ENCODE measurements at regions not wholly inside any gene's neighbourhood (a gene's known extent, or its start where the extent isn't known, plus 50 kb on each side); places are given as distances from the start of the nearest gene placed in this dataset.
A peak's percentile ranks its signal among the peaks of the same experiment; 100 is the strongest.

DNA sequence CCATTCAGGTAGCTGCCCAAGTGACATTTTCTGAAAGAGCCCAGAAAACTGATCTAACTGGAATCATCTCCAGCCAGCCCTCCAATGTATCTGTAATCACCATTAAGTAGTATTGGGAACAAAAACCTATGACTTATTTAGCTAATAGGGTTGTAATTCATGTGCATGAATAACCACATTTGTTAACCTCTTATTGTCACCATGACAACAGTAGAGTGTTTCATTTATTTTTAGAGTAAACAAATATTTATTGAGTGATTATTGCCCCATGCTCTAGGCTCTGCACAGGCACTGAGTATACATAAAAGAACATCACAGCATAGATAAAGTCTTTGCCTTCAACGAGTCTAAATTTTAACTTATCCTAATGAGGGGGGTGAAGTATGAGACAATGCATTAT is 265.4 kb upstream of the UBE2E3 start:
- Histone ChIP-seq H3K36me3 (replicated peaks in 1 of 2; ENCODE audit: insufficient read depth in 1 of 2, low read depth in 2 of 2) (no peaks in the 10 kb centered on the region), H3K4me3 (no peak overlapping the region), H3K9me3 (no peaks in the 10 kb centered on the region), H3K27me3 (no peaks in the 10 kb centered on the region), H3K27ac (no peak overlapping the region), H3K4me1 (no peaks in the 10 kb centered on the region)
- DNase-seq (no peak), ATAC-seq (no peak)
- intact Hi-C loops (cut with DNase I) = no loop called here
- TF ChIP-seq, protein P1, sequence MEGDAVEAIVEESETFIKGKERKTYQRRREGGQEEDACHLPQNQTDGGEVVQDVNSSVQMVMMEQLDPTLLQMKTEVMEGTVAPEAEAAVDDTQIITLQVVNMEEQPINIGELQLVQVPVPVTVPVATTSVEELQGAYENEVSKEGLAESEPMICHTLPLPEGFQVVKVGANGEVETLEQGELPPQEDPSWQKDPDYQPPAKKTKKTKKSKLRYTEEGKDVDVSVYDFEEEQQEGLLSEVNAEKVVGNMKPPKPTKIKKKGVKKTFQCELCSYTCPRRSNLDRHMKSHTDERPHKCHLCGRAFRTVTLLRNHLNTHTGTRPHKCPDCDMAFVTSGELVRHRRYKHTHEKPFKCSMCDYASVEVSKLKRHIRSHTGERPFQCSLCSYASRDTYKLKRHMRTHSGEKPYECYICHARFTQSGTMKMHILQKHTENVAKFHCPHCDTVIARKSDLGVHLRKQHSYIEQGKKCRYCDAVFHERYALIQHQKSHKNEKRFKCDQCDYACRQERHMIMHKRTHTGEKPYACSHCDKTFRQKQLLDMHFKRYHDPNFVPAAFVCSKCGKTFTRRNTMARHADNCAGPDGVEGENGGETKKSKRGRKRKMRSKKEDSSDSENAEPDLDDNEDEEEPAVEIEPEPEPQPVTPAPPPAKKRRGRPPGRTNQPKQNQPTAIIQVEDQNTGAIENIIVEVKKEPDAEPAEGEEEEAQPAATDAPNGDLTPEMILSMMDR (IDR thresholded peaks at IDR 0.05) = no peak
- TF ChIP-seq POLR2A (IDR thresholded peaks at IDR 0.05) = no peak
- WGBS, 2 donors = 9 to 22% methylated on average over 1 of the region's 1 CpG

DNA sequence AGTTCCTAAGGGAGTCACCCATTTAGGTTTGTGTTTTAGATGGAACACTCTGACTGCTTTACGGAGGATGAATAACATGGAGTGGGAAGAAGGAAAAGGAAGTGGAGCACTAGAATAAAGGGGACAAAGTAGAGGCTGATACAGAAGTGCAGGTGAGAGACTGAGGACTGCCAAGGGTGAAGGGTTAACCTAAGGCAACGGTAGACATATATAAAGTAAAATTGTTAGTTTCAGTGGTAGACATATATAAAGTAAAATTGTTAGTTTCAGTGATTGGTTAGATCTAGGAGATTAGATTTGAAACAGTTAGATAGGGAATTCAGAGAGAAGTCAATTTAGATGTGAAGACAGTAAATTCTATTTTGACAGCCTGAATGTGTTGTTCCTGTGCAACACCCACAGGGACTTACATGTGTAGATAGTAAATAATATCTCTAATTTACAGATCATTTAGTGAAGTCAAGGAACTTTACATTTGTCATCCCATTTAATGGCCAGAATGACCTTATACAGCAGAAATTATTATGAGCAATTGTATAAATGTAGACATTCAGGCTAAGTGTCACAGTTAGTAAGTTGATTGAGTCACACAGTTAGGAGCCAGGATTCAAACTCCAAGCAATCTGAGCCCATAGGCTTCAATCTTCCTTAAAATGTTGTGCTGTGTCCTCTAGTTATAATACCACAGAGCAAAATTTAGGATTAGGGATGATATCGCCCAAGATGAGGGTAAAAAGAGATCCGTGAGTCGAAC is 270.8 kb upstream of the UBE2E3 start:
- H3K27me3 ChIP-seq = no peaks in the 10 kb centered on the region
- WGBS, 2 donors = 86 to 87% methylated on average over 5 of the region's 5 CpGs
- no peak for TF ChIP-seq POLR2A (IDR thresholded peaks at IDR 0.05)
- TF ChIP-seq, protein P1 (IDR thresholded peaks at IDR 0.05) = no peak
- no peak overlapping the region for H3K4me3 ChIP-seq
- DNase-seq (no peak), ATAC-seq (no peak)
- intact Hi-C loops (cut with DNase I) = no loop called here
- no peaks in the 10 kb centered on the region for H3K4me1 ChIP-seq
- H3K36me3 ChIP-seq (replicated peaks in 1 of 2; ENCODE audit: insufficient read depth in 1 of 2, low read depth in 2 of 2) = no peaks in the 10 kb centered on the region
- H3K27ac ChIP-seq = no peak overlapping the region
- peaks cover 0 to 3% (median 0%) of the 10 kb centered on the region in 3 donors for H3K9me3 ChIP-seq

DNA sequence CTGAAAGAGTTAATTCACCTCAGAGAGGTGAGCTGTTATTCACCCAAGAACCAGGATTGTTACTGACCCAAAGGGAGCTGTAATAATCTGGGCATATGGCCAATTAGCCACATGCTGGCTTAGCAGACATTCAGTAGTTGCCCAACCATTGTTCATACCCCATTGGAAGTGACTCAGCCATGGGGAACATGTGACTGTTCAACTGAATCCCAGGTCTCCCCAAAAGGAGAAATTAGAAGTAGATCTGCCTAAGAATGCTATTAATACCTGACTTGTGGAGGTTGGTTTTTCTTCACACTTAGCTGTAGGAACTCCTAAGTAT is 272.6 kb upstream of the UBE2E3 start:
- Histone ChIP-seq H3K27me3 (no peaks in the 10 kb centered on the region), H3K27ac (no peak overlapping the region), H3K9me3 (peaks cover 0 to 3% (median 0%) of the 10 kb centered on the region in 3 donors), H3K36me3 (replicated peaks in 1 of 2; ENCODE audit: insufficient read depth in 1 of 2, low read depth in 2 of 2) (no peaks in the 10 kb centered on the region), H3K4me1 (no peaks in the 10 kb centered on the region), H3K4me3 (no peak overlapping the region)
- intact Hi-C loops (cut with DNase I) = no loop called here
- DNase-seq (peak in 3 of 4 donors; percentile 26 to 34 (median 31)), ATAC-seq (no peak)
- TF ChIP-seq POLR2A (IDR thresholded peaks at IDR 0.05) = no peak
- TF ChIP-seq, protein P1 (IDR thresholded peaks at IDR 0.05) = no peak

DNA sequence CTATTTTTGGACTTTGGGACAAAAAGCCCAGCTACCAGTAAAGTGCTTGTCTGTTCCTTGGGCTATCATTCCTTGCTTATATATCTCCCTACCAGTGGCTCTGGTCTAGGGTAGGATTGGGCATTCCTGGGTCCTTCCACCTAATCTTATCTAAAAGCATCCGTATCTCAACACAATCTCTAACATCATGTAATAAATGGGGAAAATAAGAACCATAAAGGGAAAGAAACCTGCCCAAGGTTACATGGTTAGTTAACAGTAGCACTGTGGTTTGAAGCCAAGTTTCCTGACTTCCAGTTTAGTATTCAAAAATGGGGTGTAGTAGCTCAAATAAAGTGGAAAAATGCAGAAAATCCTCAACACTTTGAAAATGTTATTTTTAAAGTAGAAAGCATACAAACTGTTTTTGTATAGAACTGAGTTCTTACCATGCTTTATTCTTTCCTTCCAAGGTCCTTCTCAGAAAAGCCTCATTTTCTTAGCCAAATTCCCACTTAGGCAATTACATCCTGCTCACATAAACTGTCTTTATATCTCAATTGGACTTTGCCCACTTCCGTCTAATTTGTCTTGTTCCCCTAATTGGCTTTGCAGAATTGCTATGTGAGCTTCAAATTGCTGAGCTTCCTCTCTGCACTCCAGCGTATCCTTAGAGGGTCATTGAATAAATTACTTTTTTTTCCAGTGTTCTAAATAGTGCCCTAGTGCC is 273.1 kb upstream of the UBE2E3 start:
- H3K9me3 ChIP-seq = peaks cover 0 to 3% (median 0%) of the 10 kb centered on the region in 3 donors
- DNase-seq = no peak
- no peaks in the 10 kb centered on the region for H3K27me3 ChIP-seq
- 29 to 31% methylated on average over 3 of the region's 3 CpGs for WGBS, 2 donors
- no peak for TF ChIP-seq POLR2A (IDR thresholded peaks at IDR 0.05)
- TF ChIP-seq, protein P1 (IDR thresholded peaks at IDR 0.05) = no peak
- intact Hi-C loops (cut with DNase I) = no loop called here
- no peak for ATAC-seq
- H3K4me1 ChIP-seq = no peaks in the 10 kb centered on the region
- H3K36me3 ChIP-seq (replicated peaks in 1 of 2; ENCODE audit: insufficient read depth in 1 of 2, low read depth in 2 of 2) = no peaks in the 10 kb centered on the region
- H3K4me3 ChIP-seq = no peak overlapping the region
- H3K27ac ChIP-seq = no peak overlapping the region

DNA sequence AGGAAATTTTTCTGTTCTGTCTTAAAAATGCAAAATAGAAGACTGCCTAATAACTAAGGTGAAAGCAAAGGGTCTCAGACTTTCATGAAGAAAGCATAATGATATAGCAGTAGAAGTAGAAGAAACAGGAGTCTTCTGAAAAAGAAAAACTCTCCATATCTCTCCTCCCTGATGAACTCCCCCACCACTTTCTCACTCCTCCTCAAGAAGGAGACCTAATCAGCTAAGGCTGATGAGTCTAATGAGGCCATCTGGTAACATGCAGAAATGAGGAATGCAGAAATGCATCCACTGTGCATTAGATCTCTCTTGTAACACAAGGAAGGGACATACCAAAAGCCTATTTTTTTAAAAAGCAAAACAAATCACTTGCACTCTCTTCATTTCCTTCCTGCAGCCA is 273.7 kb upstream of the UBE2E3 start:
- no peak overlapping the region for H3K4me3 ChIP-seq
- TF ChIP-seq POLR2A (IDR thresholded peaks at IDR 0.05) = no peak
- TF ChIP-seq, protein P1 (IDR thresholded peaks at IDR 0.05) = no peak
- H3K27me3 ChIP-seq = no peaks in the 10 kb centered on the region
- DNase-seq (no peak), ATAC-seq (no peak)
- no peaks in the 10 kb centered on the region for H3K36me3 ChIP-seq (replicated peaks in 1 of 2; ENCODE audit: insufficient read depth in 1 of 2, low read depth in 2 of 2)
- peaks cover 0 to 3% (median 0%) of the 10 kb centered on the region in 3 donors for H3K9me3 ChIP-seq
- intact Hi-C loops (cut with DNase I) = no loop called here
- no peaks in the 10 kb centered on the region for H3K4me1 ChIP-seq
- H3K27ac ChIP-seq = no peak overlapping the region
